Midbrain (tissue), 1 donor: ENCODE measurements at regions not wholly inside any gene's neighbourhood (a gene's known extent, or its start where the extent isn't known, plus 50 kb on each side); places are given as distances from the start of the nearest gene placed in this dataset.
A peak's percentile ranks its signal among the peaks of the same experiment; 100 is the strongest.

Experiments used
- DNase-seq: peaks from one replicate; lab custom pipeline; 2025; lab: John Stamatoyannopoulos, UW

- no peak for DNase-seq
These were observed 662.9 kb downstream of the INHBA start for GRCh38 chr7:41039981-41040380.

GRCh38 chr7:41039386-41039953, 663.4 kb downstream of the INHBA start:
- DNase-seq = no peak

- DNase-seq = no peak
These were observed 664.7 kb downstream of the INHBA start for GRCh38 chr7:41038211-41038610.

GRCh38 chr7:41037691-41038090, 665.2 kb downstream of the INHBA start:
- DNase-seq = no peak

- no peak for DNase-seq
These were observed 667.1 kb downstream of the INHBA start for GRCh38 chr7:41035794-41036193.

DNA sequence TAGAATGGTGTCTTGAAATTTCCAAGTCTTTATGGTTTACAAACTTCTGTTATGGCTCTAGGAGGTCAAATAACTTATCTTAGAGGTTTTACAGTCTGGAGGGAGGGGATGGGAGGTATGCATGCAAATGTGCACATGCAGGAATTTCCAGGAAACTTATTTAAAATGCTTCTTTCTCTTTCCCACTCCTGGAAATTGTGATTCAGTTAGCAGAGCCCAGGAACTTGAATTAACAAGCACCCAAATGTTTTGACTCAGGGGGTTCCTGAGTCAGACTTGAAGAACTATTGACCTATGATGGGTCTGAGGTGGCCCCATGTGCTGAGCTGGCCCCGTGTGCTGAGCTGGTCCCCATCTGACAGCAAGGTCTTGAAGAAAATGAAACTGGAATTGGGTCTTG, 669.4 kb downstream of the INHBA start:
- DNase-seq = no peak

GRCh38 chr7:41030673-41031072, 672.2 kb downstream of the INHBA start:
- DNase-seq = no peak

- no peak for DNase-seq
These were observed 673.8 kb downstream of the INHBA start for GRCh38 chr7:41029072-41029499.

- DNase-seq = no peak
These were observed 674.3 kb downstream of the INHBA start for GRCh38 chr7:41028580-41028979.

DNA sequence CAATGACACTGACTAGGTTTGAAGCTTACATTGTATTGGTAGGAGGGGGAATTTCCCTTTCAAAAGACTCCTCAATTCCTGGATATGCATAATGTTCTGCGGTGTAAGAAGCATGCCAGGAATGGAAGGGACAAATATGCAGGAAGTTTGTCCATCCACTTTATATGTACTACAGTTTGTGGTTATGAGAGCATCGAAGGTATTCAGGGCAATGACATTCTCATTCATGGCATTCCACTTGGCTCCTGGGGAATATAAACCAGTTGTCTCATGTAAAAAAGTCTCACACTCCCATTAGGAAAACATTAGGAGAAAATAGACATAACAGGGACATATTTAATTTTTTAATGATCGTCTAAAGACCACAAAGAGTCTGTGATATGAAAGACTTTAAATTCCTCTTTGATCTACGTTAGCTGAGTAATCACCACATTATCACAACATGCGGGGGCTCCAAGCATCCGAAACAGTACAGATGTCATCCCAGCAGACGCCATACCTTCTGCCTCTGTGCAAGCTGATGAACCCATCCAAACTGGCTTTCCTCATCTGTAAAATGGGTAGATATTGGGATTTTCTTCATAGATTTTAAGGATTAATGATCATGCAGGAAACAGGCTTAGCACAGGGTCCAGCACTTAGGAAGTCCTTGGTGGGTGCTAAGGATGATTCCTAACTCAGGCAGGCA, 675.3 kb downstream of the INHBA start:
- no peak for DNase-seq

DNA sequence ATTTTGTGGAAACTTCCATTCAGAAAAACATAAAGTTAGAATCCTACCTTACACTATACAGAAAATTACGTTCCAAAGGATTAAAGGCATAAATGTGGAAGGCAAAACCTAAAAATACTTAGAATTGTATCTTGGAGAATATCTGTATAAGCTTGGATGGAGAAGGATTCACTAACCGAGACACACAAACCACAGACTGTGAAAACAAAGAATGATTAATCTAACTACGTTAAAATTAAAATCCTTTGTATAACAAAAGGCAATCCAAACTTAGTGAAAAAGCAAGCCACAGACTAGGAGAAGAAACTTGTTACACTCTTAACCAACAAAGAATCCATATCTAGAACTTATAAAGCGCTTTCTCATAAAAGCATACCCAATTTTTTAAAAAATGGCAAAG, 678.8 kb downstream of the INHBA start:
- DNase-seq = no peak

GRCh38 chr7:41020056-41020455, 682.8 kb downstream of the INHBA start:
- no peak for DNase-seq

- DNase-seq = no peak
These were observed 689.8 kb downstream of the INHBA start for GRCh38 chr7:41013117-41013516.

- DNase-seq = no peak
These were observed 690.8 kb downstream of the INHBA start for GRCh38 chr7:41012041-41012440.

DNA sequence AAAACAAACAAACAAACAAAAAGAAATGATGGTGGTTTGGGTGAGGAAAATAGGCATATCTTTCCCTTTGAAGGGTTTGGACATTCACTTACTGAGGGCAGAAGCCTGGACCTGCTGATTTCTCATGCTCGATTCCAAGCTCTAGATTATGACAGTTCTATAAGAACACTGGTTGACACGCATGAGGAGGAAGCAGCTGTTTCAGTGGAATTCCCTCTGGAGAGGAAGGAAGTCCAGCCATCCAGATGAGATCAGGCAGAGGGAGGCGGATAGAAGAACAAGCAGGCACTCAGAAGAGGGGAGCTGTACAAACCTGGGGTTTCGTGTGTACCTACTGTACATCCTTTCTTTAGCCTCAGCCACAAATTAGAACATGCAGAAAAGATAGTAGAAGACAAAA, 691.9 kb downstream of the INHBA start:
- DNase-seq = no peak

DNA sequence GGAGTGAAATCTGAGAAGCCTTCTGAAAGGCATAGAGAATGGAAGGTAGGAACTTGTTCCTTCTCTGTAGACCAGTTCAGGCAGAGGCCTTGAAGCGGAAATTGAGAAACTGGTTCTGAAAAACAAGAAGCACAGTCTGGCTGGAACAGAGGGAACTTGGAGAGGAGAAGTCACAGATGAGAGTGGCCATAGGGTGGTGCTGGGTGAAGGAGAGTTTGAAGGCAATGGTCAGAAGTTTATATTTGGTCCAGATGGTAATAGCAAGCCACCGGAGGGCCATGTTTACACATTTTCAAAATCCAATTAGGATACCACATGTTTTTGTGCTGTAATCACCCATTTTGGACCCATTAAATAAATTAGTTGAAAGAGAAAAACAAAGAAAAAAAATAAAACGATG, 692.5 kb downstream of the INHBA start:
- DNase-seq = peak; percentile 40

DNA sequence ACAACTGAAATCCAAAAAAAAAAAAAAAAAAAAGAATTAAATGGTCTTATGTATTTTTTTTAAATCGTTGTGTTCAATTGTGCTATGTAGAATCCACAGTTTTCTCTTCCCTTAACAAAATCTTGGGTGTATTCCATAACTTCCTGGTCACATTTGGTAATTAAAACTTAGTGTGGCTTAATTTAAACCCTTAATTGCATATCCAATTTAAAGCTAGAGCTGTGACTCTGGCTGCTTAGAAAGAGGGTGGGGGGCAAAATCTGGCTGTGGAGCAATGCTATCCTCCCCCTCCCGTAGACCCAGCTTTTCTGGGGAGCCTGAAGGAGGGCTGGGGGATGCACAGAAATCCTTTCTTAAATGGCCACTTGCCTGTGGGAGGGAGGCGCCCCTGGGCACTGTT, 695.1 kb downstream of the INHBA start:
- no peak for DNase-seq

- no peak for DNase-seq
These were observed 695.5 kb downstream of the INHBA start for GRCh38 chr7:41007351-41007751.

- DNase-seq = no peak
These were observed 696.4 kb downstream of the INHBA start for GRCh38 chr7:41006306-41006995.

DNA sequence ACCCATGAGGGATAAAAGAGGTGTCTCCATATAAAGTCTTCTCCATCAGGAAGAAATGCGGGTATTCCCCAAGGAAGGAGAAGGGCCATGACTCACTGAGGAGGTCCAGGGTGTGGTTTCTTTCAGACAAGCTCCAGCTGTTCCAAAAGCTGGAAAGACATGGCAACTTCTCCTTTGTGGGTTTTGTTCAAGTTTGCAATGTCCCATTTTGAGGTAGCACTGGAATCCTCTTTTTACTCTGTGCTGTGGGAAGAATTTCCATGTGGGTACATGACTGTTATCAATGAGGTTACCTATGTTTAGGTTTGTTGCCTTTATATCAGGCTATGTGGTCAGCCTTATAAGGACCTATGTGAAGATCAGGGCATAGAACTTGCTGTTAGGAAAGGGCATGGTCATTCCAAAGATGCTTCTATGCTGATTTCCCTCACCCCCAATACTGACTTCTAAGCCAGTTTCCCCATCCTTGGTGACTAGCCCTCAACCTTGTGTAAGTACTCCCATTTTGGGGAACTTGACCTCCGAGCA, 697.5 kb downstream of the INHBA start:
- no peak for DNase-seq

DNA sequence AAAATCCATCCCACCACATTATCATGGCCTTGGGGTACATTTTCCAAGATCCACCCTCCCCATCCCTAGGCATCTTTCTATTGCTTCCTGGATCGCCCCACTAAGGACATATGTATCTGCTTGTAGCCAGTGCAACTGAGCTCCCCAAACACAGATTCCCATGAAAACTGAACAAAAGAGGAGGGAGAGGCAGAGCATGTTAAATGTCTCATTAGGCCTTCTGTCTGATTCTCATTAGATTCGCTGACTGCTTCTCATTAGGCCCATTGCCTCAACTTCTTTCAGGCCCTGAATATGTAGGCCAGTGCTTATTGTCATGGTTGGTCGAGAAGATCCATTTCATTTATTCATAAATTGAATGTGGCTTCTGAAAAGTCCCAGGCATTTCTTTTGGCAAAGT, 698.9 kb downstream of the INHBA start:
- DNase-seq = no peak

- no peak for DNase-seq
These were observed 699.3 kb downstream of the INHBA start for GRCh38 chr7:41003611-41003940.
